PFSK-1 (cell line): ENCODE measurements at regions not wholly inside any gene's neighbourhood (a gene's known extent, or its start where the extent isn't known, plus 50 kb on each side); places are given as distances from the start of the nearest gene placed in this dataset.

Source experiments
- POLR2AphosphoS5 ChIP-seq: IDR thresholded peaks from 2 replicates; pipeline ENCODE4 v1.6.1; 2012; ENCODE audit warnings: low read depth, mild to moderate bottlenecking, control low read depth, low read length, moderate library complexity
- REST ChIP-seq, 2 experiments: IDR thresholded peaks; 2 replicates each; pipeline versions ENCODE4 v1.6.1 to v1.8.0; 2011 to 2012; ENCODE audit warnings: low read depth in 2 of 2, low read length in 2 of 2, control low read depth in 1 of 2, inconsistent platforms in 1 of 2, mild to moderate bottlenecking in 1 of 2, moderate library complexity in 1 of 2; ENCODE audit not compliant: insufficient read depth in 1 of 2

GRCh38 chr2:220940646-220941045 lies 631.5 kb downstream of the EPHA4 start:
- TF ChIP-seq POLR2AphosphoS5 (no peak), REST (IDR thresholded peaks at IDR 0.05; ENCODE audit: insufficient read depth in 1 of 2, low read depth in 2 of 2, low read length in 2 of 2) (no peak)
